Mesenchymal stem cell (in vitro differentiated cells and primary cell): ENCODE measurements at regions not wholly inside any gene's neighbourhood (a gene's known extent, or its start where the extent isn't known, plus 50 kb on each side); places are given as distances from the start of the nearest gene placed in this dataset.

Experiments used
- DNase-seq: peaks from one replicate; pipeline ENCODE4 v3.0.0-alpha.2; 2013
- H2AFZ ChIP-seq: one replicate; pipeline ENCODE4 v1.6.1; 2013; ENCODE audit warnings: low read depth, mild to moderate bottlenecking, control low read depth, inconsistent platforms, low read length, moderate library complexity
- H2AK5ac ChIP-seq: 2 replicates; pipeline ENCODE4 v1.6.1; 2013; ENCODE audit warnings: low read length, moderate library complexity, mild to moderate bottlenecking, inconsistent platforms; ENCODE audit not compliant: severe bottlenecking
- H2BK120ac ChIP-seq: one replicate; pipeline ENCODE4 v1.6.1; 2013; ENCODE audit warnings: low read depth, mild to moderate bottlenecking, inconsistent platforms, low read length, moderate library complexity
- H2BK12ac ChIP-seq, 2 experiments: one replicate each; pipeline ENCODE4 v1.6.1; 2013; ENCODE audit warnings: inconsistent platforms in 2 of 2, low read length in 2 of 2, mild to moderate bottlenecking in 2 of 2, moderate library complexity in 2 of 2, control low read depth in 1 of 2
- H2BK15ac ChIP-seq: one replicate; pipeline ENCODE4 v1.6.1; 2013; ENCODE audit warnings: mild to moderate bottlenecking, low read depth, inconsistent platforms; ENCODE audit not compliant: poor library complexity, severe bottlenecking
- H2BK5ac ChIP-seq: 2 replicates; pipeline ENCODE4 v1.6.1; 2013; ENCODE audit warnings: low read depth, mild to moderate bottlenecking, low read length, control low read depth, inconsistent platforms; ENCODE audit not compliant: poor library complexity, severe bottlenecking
- H3K14ac ChIP-seq, 2 experiments: one replicate each; pipeline ENCODE4 v1.6.1; 2013; ENCODE audit warnings: inconsistent platforms in 2 of 2, low read length in 2 of 2, control low read depth in 1 of 2, mild to moderate bottlenecking in 1 of 2, moderate library complexity in 1 of 2
- H3K18ac ChIP-seq, 2 experiments: one replicate each; pipeline ENCODE4 v1.6.1; 2013; ENCODE audit warnings: inconsistent platforms in 2 of 2, low read length in 2 of 2, control low read depth in 1 of 2, low read depth in 1 of 2, mild to moderate bottlenecking in 1 of 2
- H3K23ac ChIP-seq, 2 experiments: one replicate each; pipeline ENCODE4 v1.6.1; 2013; ENCODE audit warnings: inconsistent platforms in 2 of 2, low read length in 2 of 2, mild to moderate bottlenecking in 2 of 2, moderate library complexity in 2 of 2, control low read depth in 1 of 2
- H3K27ac ChIP-seq: 2 replicates; pipeline ENCODE4 v1.5.1; 2013; ENCODE audit warnings: mild to moderate bottlenecking, moderate library complexity, low read length, control low read depth, inconsistent platforms; ENCODE audit not compliant: poor library complexity, severe bottlenecking
- H3K27me3 ChIP-seq, 2 experiments: 2 replicates each; pipeline versions ENCODE4 v1.6.1 to v1.7.0; 2013; ENCODE audit warnings: low read length in 2 of 2, mild to moderate bottlenecking in 2 of 2, moderate library complexity in 2 of 2, control low read depth in 1 of 2, inconsistent platforms in 1 of 2; ENCODE audit not compliant: control insufficient read depth in 1 of 2, insufficient read depth in 1 of 2
- H3K36me3 ChIP-seq, 2 experiments: 2 replicates each; pipeline versions ENCODE4 v1.6.1 to v1.7.0; 2013; ENCODE audit warnings: low read length in 2 of 2, control low read depth in 1 of 2, inconsistent platforms in 1 of 2, low read depth in 1 of 2, mild to moderate bottlenecking in 1 of 2; ENCODE audit not compliant: insufficient read depth in 2 of 2, control insufficient read depth in 1 of 2
- H3K4ac ChIP-seq, 2 experiments: one replicate each; pipeline ENCODE4 v1.6.1; 2013; ENCODE audit warnings: inconsistent platforms in 2 of 2, low read length in 2 of 2, mild to moderate bottlenecking in 2 of 2, moderate library complexity in 2 of 2, control low read depth in 1 of 2, low read depth in 1 of 2
- H3K4me1 ChIP-seq: 2 replicates; pipeline ENCODE4 v1.6.1; 2013; ENCODE audit warnings: low read depth, low read length, control low read depth; ENCODE audit not compliant: control insufficient read depth, insufficient read depth
- H3K4me2 ChIP-seq: 2 replicates; pipeline ENCODE4 v1.6.1; 2013; ENCODE audit warnings: low read length, mild to moderate bottlenecking, inconsistent platforms; ENCODE audit not compliant: poor library complexity, severe bottlenecking
- H3K4me3 ChIP-seq, 2 experiments: 2 replicates each; pipeline versions ENCODE4 v1.5.1 to v1.7.0; 2013; ENCODE audit warnings: low read length in 2 of 2, mild to moderate bottlenecking in 2 of 2, control low read depth in 1 of 2, low read depth in 1 of 2; ENCODE audit not compliant: insufficient read depth in 1 of 2
- H3K79me1 ChIP-seq: replicated peaks from 2 replicates; pipeline ENCODE4 v1.6.1; 2013; ENCODE audit warnings: mild to moderate bottlenecking, control low read depth, low read length, inconsistent platforms; ENCODE audit not compliant: poor library complexity, severe bottlenecking
- H3K9ac ChIP-seq: 2 replicates; pipeline ENCODE4 v1.7.0; 2013; ENCODE audit warnings: mild to moderate bottlenecking, low read length, moderate library complexity
- H3K9me3 ChIP-seq: 2 replicates; pipeline ENCODE4 v1.7.0; 2013; ENCODE audit warnings: mild to moderate bottlenecking, low read length; ENCODE audit not compliant: control insufficient read depth
- H4K8ac ChIP-seq: one replicate; pipeline ENCODE4 v1.6.1; 2013; ENCODE audit warnings: inconsistent platforms, mild to moderate bottlenecking, low read length, moderate library complexity
- H4K91ac ChIP-seq: one replicate; pipeline ENCODE4 v1.6.1; 2013; ENCODE audit warnings: mild to moderate bottlenecking, low read length, inconsistent platforms
- WGBS: methylation state at CpG from one replicate; pipeline ENCODE4 v1.1.7; 2013; ENCODE audit warnings: mixed read lengths; 5-methylcytosine and 5-hydroxymethylcytosine counted together

- H3K9me3 ChIP-seq = peaks cover 9% of the 10 kb centered on the region
- DNase-seq = no peak
- H3K4ac ChIP-seq = no peak overlapping the region
- H3K18ac ChIP-seq = no peak overlapping the region
- H2AFZ ChIP-seq = no peak overlapping the region
- H2BK5ac ChIP-seq = no peak overlapping the region
- H3K14ac ChIP-seq = no peak overlapping the region
- no peak overlapping the region for H3K4me2 ChIP-seq
- no peak overlapping the region for H2BK15ac ChIP-seq
- H4K91ac ChIP-seq = no peak overlapping the region
- no peak overlapping the region for H3K27ac ChIP-seq
- H3K23ac ChIP-seq = no peak overlapping the region
- no peaks in the 10 kb centered on the region for H3K27me3 ChIP-seq
- H2BK120ac ChIP-seq = no peak overlapping the region
- no peaks in the 10 kb centered on the region for H3K4me1 ChIP-seq
- no peaks in the 10 kb centered on the region for H3K36me3 ChIP-seq
- H2AK5ac ChIP-seq = no peak overlapping the region
- H3K79me1 ChIP-seq = no peaks in the 10 kb centered on the region
- no peak overlapping the region for H3K4me3 ChIP-seq
- no peak overlapping the region for H4K8ac ChIP-seq
- H3K9ac ChIP-seq = no peak overlapping the region
- no peak overlapping the region for H2BK12ac ChIP-seq
Measured at GRCh38 chr4:130449741-130450140, 1353.8 kb downstream of the C4orf33 start.

- Histone ChIP-seq H3K23ac (no peak overlapping the region), H3K36me3 (no peaks in the 10 kb centered on the region), H3K4me1 (peaks cover 2% of the 10 kb centered on the region), H2BK5ac (no peak overlapping the region), H2AFZ (no peak overlapping the region), H3K18ac (no peak overlapping the region), H2BK12ac (no peak overlapping the region), H3K9me3 (no peaks in the 10 kb centered on the region), H3K27ac (no peak overlapping the region), H3K27me3 (no peaks in the 10 kb centered on the region), H3K4ac (no peak overlapping the region), H3K79me1 (no peaks in the 10 kb centered on the region), H3K4me2 (no peak overlapping the region), H3K14ac (no peak overlapping the region), H2BK120ac (no peak overlapping the region), H4K91ac (no peak overlapping the region), H3K4me3 (no peak overlapping the region), H4K8ac (no peak overlapping the region), H2BK15ac (no peak overlapping the region), H3K9ac (no peak overlapping the region), H2AK5ac (no peak overlapping the region)
- WGBS = 75% methylated on average over 2 of the region's 2 CpGs
- no peak for DNase-seq
Measured at GRCh38 chr4:130468340-130468739, 1372.4 kb downstream of the C4orf33 start.

GRCh38 chr4:130478406-130478805 is 1382.5 kb downstream of the C4orf33 start:
- no peak overlapping the region for H3K4me2 ChIP-seq

GRCh38 chr4:130479020-130479419 is 1383.1 kb downstream of the C4orf33 start:
- Histone ChIP-seq H3K4me1 (no peaks in the 10 kb centered on the region), H3K23ac (no peak overlapping the region), H2AFZ (no peak overlapping the region), H2BK15ac (no peak overlapping the region), H3K18ac (no peak overlapping the region), H3K4me3 (no peak overlapping the region), H4K91ac (no peak overlapping the region), H3K9me3 (no peaks in the 10 kb centered on the region), H3K27me3 (no peaks in the 10 kb centered on the region), H2AK5ac (no peak overlapping the region), H3K14ac (no peak overlapping the region), H3K36me3 (no peaks in the 10 kb centered on the region), H3K9ac (peak overlapping the region; percentile 79), H3K4ac (no peak overlapping the region), H4K8ac (no peak overlapping the region), H3K79me1 (no peaks in the 10 kb centered on the region), H2BK120ac (no peak overlapping the region), H2BK5ac (no peak overlapping the region), H2BK12ac (no peak overlapping the region), H3K27ac (no peak overlapping the region), H3K4me2 (no peak overlapping the region)
- DNase-seq = no peak
- WGBS = no CpG with 5 or more reads among the region's 1 CpG

More at GRCh38 chr4:130478406-130478805, 1382.5 kb downstream of the C4orf33 start:
- no peaks in the 10 kb centered on the region for H3K79me1 ChIP-seq
- H2BK120ac ChIP-seq = no peak overlapping the region
- H3K27me3 ChIP-seq = no peaks in the 10 kb centered on the region
- peak overlapping the region; percentile 79 for H3K9ac ChIP-seq
- peak overlapping the region in 1 of 2 experiments; percentile 2 for H3K23ac ChIP-seq
- H2AFZ ChIP-seq = no peak overlapping the region
- H3K4ac ChIP-seq = no peak overlapping the region
- no peak overlapping the region for H2BK15ac ChIP-seq
- no peaks in the 10 kb centered on the region for H3K4me1 ChIP-seq
- H4K8ac ChIP-seq = no peak overlapping the region
- 79% methylated on average over 3 of the region's 3 CpGs for WGBS
- no peaks in the 10 kb centered on the region for H3K36me3 ChIP-seq
- H3K4me3 ChIP-seq = no peak overlapping the region
- no peak overlapping the region for H3K27ac ChIP-seq
- H3K9me3 ChIP-seq = no peaks in the 10 kb centered on the region
- H2BK5ac ChIP-seq = no peak overlapping the region
- peak; percentile 75 for DNase-seq
- no peak overlapping the region for H2AK5ac ChIP-seq
- no peak overlapping the region for H3K14ac ChIP-seq
- H2BK12ac ChIP-seq = peak overlapping the region in 1 of 2 experiments; percentile 34
- no peak overlapping the region for H3K18ac ChIP-seq
- H4K91ac ChIP-seq = no peak overlapping the region
